ENCODE measurements at regions not wholly inside any gene's neighbourhood (a gene's known extent, or its start where the extent isn't known, plus 50 kb on each side); places are given as distances from the start of the nearest gene placed in this dataset.

GRCh38 chr10:36538953-36539586 is 586.3 kb upstream of the ANKRD30A start:
- no peak for TF ChIP-seq POLR2A (IDR thresholded peaks at IDR 0.05)
- no peak for TF ChIP-seq CTCF (IDR thresholded peaks at IDR 0.05)

GRCh38 chr10:36534471-36535002 is 590.9 kb upstream of the ANKRD30A start:
- no peaks in the 10 kb centered on the region for H3K4me1 ChIP-seq
- H3K9me3 ChIP-seq, result no peaks in the 10 kb centered on the region
- H3K27ac ChIP-seq, result no peak overlapping the region
- DNase-seq, result no peak
- no peak for TF ChIP-seq CTCF (IDR thresholded peaks at IDR 0.05)
- TF ChIP-seq POLR2A (IDR thresholded peaks at IDR 0.05), result no peak
- intact Hi-C loops (cut with DNase I), result no loop called here
- no peaks in the 10 kb centered on the region for H3K36me3 ChIP-seq
- 49 to 58% methylated on average over 5 of the region's 5 CpGs for WGBS, 2 donors
- no peak overlapping the region for H3K4me3 ChIP-seq
- no peaks in the 10 kb centered on the region for H3K27me3 ChIP-seq

More at GRCh38 chr10:36538953-36539586, 586.3 kb upstream of the ANKRD30A start:
- no peaks in the 10 kb centered on the region for H3K36me3 ChIP-seq
- no peak overlapping the region for H3K27ac ChIP-seq
- DNase-seq, result no peak
- 34 to 50% methylated on average over 3 of the region's 3 CpGs for WGBS, 2 donors
- H3K9me3 ChIP-seq, result no peaks in the 10 kb centered on the region
- no peaks in the 10 kb centered on the region for H3K27me3 ChIP-seq
- H3K4me3 ChIP-seq, result no peak overlapping the region
- H3K4me1 ChIP-seq, result no peaks in the 10 kb centered on the region
- intact Hi-C loops (cut with DNase I), result no loop called here

GRCh38 chr10:36533861-36534260 is 591.5 kb upstream of the ANKRD30A start:
- Histone ChIP-seq H3K4me1 (no peaks in the 10 kb centered on the region), H3K27me3 (no peaks in the 10 kb centered on the region), H3K36me3 (no peaks in the 10 kb centered on the region), H3K4me3 (no peak overlapping the region), H3K27ac (no peak overlapping the region), H3K9me3 (no peaks in the 10 kb centered on the region)
- TF ChIP-seq CTCF (IDR thresholded peaks at IDR 0.05) (no peak), POLR2A (IDR thresholded peaks at IDR 0.05) (no peak)
- 80 to 86% methylated on average over 8 of the region's 8 CpGs for WGBS, 2 donors
- no peak for DNase-seq
- intact Hi-C loops (cut with DNase I), result no loop called here

- intact Hi-C loops (cut with DNase I), result no loop called here
- no peak overlapping the region for H3K27ac ChIP-seq
- H3K27me3 ChIP-seq, result no peaks in the 10 kb centered on the region
- no peak for DNase-seq
- H3K4me1 ChIP-seq, result no peaks in the 10 kb centered on the region
- no peaks in the 10 kb centered on the region for H3K9me3 ChIP-seq
- WGBS, 2 donors, result 88 to 90% methylated on average over 2 of the region's 2 CpGs
- no peak overlapping the region for H3K4me3 ChIP-seq
- TF ChIP-seq CTCF (IDR thresholded peaks at IDR 0.05) (no peak), POLR2A (IDR thresholded peaks at IDR 0.05) (no peak)
- no peaks in the 10 kb centered on the region for H3K36me3 ChIP-seq
Observed at GRCh38 chr10:36533316-36533715, 592.1 kb upstream of the ANKRD30A start.

GRCh38 chr10:36531621-36532020 is 593.8 kb upstream of the ANKRD30A start:
- intact Hi-C loops (cut with DNase I), result no loop called here
- WGBS, 2 donors, result 63 to 83% methylated on average over 1 of the region's 1 CpG
- no peak overlapping the region for H3K27ac ChIP-seq
- H3K4me1 ChIP-seq, result no peaks in the 10 kb centered on the region
- no peaks in the 10 kb centered on the region for H3K36me3 ChIP-seq
- H3K4me3 ChIP-seq, result no peak overlapping the region
- no peaks in the 10 kb centered on the region for H3K27me3 ChIP-seq
- DNase-seq, result no peak
- no peak for TF ChIP-seq POLR2A (IDR thresholded peaks at IDR 0.05)
- no peak for TF ChIP-seq CTCF (IDR thresholded peaks at IDR 0.05)
- H3K9me3 ChIP-seq, result no peaks in the 10 kb centered on the region
